ENCODE measurements at regions not wholly inside any gene's neighbourhood (a gene's known extent, or its start where the extent isn't known, plus 50 kb on each side); places are given as distances from the start of the nearest gene placed in this dataset.

DNA sequence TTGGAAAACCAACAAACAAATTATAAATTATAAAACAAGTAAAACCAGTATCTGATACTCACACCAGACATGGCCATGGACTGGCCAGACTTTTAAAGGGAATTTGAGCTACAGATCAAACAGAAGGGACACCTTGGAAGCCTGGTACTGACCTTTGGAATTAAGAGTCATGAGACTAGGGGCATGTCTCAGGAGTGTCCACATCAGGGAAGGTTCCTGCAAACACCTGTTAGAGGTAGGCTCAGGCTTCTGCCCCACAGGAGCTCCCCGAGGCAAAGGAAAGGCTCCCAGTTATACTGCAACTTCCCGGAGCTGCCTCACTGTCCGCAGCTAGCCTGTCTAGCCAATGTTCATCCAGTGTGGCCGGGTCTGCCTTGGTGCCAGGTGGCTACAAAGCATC lies 290.1 kb downstream of the BUD13 start:
- TF ChIP-seq EZH2 (IDR thresholded peaks at IDR 0.05; ENCODE audit: insufficient read depth, poor library complexity, severe bottlenecking), result no peak
- TF ChIP-seq EZH2phosphoT487 (IDR thresholded peaks at IDR 0.05; ENCODE audit: insufficient read depth, low read depth), result no peak

Measured in GM23248 (cell line).